HG03354 (cell line): ENCODE measurements at regions not wholly inside any gene's neighbourhood (a gene's known extent, or its start where the extent isn't known, plus 50 kb on each side); places are given as distances from the start of the nearest gene placed in this dataset.

ENCODE experiments used
- ATAC-seq: cut with Tn5 transposase; IDR thresholded peaks from one replicate; pipeline ENCODE4 v1.9.1; 2021; ENCODE audit warnings: mild to moderate bottlenecking; ENCODE audit not compliant: unreplicated experiment, poor library complexity, severe bottlenecking

DNA sequence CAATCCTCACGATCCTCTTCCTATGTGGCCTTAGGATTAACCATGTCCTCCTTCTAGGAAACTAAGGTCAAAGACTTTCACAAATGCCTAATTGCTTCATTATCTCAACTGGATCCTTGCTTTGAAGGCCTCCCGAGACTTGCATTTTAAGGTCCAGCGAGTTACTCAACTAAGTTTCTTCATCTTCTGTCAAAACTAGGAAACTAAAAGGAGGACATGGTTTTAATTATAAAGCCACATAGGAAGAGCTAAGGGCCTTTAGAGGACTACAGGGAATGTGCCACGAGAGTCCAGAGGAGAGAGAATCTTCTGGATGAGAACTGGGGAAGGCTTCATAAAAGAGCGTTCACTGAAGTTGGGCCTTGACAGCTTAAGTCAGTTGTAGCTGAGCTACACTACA lies 87.8 kb upstream of the LPP start:
- no peak for ATAC-seq

DNA sequence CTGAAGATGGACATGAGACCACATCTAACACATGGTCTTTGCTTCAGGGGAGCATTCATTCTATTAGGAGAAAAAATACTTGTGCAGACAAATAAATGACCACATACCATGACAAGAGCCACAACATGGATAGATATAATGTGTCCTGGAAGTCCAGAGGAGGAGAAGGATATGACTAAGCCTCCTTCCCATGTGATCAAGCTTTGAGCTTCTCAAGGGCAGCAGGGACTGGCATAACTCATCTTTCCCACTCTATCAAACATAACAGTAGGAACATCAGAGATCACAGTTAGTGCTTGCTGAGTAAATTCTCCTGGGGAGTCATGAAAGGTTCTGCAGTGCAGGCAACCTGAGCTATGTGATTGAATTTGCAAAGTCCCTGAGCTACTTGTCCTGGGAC lies 86.0 kb upstream of the LPP start:
- no peak for ATAC-seq

DNA sequence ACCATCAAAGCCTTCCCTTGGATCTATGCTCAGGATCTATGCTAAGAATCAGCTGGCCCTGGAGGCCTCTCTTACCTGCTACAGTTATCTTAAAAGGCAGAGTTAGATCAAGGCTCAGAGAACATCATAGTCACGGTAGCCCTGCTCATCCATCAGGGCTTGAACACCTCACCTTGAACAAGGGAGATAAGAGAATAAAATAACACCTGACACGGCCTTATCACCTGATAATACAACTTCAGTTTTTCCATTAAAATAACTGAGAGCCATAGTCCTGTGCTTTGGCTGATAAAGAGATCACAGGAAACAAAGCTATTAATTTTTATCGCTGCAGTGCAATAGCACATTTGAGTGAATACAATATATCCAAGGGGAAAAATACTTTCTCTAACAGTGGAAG lies 85.6 kb upstream of the LPP start:
- ATAC-seq: no peak

DNA sequence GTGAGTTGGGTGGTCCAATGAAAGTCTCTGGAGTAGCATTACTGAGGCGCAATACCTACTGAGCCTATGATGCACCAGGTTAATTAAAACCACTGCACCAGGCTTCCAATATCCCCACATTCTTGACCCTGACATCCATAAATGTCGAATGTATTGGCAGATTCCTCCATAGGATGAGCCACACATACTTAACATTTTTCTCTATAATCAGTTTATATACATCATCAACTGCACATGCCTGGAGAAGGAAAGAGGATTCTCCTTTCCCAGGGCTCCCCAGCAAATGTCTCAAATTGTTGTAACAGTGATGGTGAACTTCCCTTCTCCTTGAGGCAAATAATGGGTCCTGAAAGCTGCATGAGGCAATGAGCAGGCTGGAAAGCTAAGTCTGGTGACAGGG lies 82.3 kb upstream of the LPP start:
- no peak for ATAC-seq

DNA sequence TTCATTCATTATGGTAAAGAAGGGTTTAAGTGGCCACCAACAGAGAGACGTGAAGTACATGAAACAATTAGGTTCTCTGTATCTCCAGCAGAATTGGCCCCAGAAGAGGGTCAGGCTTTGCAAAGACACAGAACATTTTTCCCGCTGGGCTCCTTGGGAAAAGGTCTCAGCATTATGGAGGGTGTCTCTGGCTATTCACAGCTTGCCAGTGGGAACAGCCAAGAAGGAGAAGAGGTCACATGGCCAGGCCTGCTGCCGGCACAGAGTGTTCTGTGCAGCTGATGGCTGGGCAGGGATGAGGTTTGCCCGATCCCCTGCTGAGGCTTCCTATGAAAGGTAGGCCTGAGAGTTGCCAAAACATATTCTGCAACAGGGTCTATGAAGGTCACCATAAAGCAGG lies 77.8 kb upstream of the LPP start:
- ATAC-seq: no peak

DNA sequence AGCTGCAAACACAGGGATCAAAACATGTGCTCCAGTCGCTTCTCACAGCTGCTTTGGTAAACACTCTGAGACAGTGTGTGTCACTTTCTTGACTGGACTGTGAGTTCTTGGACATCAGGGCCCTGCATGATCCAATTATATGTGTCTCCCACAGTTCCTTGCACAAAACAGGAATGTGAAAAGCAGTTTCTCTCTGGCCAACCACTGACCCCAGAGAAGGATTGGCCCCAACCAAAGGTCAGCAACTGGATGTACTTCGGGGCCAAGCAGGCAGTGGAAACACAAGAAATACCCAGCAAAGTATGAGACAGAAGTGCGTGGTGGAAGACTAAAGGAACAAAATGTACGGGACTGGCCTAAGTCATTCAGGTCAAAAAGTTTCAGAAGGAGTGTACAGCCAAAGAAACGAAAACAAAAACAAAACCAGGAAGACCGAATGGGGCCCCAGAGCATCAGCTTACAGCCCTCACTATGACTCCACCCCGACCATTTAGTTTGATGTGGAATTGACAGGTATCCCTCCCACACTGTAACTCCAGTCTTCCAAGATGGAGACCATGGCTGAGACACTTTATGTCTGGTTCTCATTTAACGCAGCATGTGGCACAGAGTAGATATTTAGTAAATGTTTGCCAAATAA lies 76.7 kb upstream of the LPP start:
- no peak for ATAC-seq

DNA sequence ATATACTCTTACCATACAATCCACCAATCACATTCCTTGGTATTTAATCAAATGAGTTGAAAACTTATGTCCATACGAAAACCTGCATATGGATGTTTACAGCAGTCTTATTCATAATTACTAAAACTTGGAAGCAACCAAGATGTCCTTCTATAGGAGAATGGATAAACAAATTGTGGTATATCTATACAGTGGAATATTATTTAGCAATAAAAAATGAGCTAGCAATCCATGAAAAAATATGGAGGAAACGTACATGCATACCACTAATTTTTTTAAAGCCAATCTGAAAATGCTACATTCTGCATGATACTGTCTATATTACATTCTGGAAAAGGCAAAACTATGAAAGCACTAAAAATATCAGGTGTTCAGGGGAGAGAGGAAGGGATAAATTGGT lies 73.9 kb upstream of the LPP start:
- ATAC-seq: no peak

DNA sequence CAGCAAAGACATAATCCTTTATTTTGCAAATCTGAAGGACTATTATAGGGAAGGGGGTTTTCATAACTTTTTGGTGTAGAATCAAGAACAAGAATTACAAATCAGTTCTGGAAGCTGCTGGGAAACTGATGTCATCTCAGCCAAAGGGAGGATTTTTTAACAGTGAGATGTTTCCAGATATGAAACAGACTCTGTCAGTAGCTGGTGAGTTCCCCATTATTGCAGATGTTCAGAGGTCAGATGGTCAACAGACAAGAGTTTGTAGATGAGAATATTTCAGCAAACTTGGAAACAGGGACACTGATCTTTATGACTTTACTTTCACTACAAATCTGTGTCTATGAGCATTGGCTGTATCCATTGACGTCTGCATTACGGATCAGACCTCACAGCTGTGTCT lies 71.9 kb upstream of the LPP start:
- ATAC-seq: no peak

DNA sequence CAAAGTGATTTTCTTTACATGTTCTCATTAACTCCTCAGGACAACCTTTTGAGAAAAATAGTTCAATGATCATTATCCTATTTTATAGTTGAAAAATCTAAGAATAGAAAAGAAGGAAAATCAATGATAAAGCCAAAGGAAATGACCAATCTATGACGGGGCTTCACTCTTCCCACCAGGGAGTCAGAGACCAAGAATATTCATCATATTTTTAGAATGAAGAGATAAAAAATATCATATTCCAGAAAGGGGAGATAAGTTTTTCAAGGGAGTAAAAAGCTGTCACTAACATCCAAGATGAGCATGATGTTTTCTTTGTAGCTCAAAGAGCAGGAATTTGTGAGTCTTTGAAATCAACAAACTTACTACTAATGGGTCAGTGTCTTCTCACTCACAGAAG lies 71.5 kb upstream of the LPP start:
- no peak for ATAC-seq

DNA sequence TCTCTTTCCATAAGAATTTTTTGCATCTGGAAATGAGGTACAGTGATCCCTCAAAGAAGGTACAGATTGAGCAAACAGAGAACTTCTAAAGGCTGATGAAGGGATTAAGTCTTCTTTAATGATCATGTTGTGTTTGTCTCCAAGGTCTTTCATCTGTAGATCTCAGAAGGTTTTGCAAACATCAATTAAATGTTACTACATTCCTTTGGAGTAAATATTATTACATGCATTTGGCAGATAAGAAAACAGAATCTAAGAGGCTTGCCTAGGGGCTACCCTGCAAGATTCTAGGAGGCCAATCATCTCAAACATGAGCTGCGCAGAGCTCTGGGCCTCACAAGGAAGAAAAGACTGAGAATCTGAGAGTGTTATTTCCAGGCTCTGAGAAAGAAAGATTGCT lies 70.9 kb upstream of the LPP start:
- no peak for ATAC-seq

DNA sequence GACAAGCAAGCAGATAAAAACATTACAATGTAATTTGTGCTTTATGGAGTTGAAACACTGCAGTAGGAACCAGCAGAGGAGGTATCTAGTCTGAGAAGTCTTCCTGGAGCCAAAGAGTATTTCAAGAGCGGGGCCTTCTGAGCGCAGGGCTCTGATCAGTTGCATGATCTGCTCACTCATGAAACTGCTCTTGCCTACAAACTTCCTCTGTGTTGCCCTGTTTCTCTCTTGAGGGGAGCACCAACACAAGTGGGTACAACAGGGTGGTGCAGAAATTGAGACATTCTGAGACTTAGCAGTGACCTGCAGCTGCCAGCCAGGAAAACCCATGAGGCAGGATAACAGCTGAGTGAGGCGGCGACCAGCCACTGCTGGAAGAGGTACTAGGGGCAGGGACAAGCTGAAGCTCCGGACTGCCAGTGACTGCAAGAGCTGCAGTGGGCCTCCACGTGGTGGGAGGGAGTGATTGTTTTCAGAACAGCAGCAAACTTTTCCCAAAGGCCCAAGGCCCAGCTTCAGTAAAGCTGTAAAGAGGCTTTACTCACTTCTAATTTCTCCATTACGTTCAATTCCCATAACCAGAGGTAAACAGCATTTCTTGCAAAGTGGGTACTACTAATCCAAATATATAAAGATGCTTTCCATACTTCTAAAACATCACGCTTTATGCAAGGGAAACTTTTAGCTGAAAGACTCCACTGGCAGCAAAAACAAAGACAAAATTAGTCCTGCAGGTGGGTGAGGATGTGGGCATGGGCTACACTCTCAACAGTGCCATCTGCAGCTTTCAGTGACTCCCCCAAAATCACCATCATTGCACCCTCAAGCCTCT lies 69.0 kb upstream of the LPP start:
- no peak for ATAC-seq

DNA sequence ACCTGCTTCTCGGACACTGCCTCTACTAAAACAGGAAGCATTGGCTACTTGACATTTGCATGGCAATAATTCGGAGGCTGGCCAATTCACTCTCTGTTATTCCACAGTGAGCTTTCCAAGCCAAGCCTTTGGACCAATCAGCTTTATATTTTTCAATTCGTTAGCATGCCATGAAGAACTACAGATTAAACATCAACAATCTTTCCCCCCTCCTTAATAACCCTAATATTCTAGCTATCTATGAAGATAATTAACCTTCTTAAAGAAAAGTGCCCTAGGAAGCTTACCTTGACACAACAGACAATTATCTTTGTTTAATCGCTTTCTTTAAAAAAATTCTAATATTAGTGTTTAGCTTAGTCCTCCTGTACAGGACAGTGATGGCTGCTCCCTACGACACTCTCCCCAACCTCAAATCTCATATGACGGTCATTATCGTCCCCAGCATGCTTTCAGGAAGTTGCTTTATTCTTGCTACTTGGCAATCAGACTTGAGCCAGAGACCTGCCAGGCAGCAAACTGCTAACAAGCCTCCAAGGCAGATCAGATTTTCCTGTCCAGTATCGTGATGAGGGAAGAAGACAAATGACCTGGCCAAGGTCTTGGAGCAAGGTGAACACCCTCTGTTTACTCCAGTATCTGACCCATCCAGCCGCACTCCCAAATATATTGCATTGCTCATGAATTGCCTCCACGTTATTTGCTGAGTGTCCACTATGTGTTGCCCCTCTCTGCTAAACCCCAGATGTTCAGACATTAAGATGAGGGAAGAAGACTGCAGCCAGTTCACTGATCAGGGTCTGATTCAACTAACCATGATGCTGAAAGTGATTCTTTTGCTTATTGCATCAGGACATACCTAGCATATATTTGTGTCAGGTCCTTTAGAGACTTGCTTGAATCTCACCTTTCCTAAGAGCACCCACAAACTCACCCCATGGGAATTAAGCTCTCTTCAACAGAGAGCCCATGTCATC lies 68.1 kb upstream of the LPP start:
- no peak for ATAC-seq

DNA sequence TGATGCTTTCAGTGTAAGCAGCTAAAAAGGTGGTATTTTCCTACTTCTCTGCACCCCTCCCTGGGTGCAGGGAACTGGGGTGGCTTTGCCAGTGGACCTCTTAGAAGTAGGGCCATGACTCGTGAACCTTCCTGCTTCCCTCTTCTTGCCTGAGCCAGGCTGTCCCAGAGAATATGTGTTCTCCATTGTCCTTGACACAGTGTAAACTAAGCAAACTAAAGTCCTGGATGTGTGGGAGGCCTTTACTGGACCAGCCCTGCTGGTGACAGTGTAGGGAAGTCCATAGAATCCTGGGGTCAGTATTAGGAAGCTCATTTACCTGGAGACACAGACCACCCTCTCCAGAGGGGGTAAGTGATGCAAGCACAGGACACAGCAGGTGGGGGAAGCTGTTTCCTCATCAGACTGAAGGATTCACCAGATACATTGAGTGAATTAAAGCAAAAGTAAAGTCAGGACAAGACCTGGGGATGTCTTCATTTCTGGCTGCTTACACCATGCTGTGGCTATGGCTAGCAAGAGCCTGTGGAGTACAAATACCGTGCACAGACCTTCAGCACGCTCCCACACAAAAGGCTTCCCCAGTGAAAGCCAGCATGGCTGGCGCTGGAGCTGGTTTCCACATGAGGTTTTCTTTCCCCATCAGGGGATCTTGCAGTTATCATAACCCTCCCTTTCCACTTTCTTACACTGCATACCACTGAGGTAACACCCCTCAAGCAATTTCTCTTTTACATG lies 64.8 kb upstream of the LPP start:
- no peak for ATAC-seq

DNA sequence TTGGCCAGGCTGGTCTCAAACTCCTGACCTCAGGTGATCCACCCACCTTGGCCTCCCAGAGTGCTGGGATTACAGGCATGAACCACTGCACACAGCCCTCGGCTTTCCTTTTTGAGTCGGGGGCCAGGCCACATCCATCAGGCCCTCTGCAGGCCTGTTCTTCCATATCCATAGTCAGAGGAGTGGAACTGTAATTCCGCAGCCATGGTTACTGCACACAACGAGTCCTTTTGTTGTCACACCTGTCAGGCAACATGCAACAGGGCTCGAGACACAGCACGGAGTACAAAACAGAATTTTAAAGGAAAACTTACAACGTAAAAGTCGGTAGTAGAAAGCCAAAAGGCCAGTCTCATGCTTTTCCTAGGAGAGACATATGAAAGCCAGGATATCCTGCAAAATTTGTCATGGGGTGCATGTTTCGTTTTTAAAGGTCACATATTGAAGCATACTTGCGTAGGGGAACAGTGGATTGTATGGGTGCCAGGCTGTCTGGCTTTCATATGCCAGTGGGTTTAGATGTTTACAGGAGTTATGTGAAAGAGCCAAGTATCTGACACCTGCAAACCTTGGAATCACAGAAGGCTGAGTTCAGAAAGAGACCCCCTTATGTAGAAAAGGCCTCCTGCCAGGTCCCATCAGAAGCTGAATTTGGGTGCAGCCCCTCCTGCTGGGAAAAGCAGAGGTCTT lies 63.2 kb upstream of the LPP start:
- ATAC-seq: no peak

DNA sequence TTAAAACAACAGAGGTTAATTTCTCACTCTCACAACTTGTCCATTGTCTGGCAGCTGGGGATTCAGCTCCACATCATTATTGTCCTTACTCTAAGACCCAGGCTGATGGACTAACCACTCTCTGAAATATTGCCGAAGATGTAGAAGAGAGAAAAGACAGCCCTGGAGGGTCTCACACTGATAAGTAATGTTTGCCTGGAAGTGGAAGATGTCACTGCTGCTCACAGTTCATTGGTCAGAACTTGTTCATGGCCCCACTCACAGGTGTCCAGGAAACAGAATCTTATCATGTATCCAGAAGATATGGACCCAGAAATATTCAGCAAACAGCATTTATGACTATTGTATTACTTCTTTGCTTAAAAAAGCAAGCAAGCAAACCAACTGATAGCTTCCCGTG lies 62.2 kb upstream of the LPP start:
- no peak for ATAC-seq

DNA sequence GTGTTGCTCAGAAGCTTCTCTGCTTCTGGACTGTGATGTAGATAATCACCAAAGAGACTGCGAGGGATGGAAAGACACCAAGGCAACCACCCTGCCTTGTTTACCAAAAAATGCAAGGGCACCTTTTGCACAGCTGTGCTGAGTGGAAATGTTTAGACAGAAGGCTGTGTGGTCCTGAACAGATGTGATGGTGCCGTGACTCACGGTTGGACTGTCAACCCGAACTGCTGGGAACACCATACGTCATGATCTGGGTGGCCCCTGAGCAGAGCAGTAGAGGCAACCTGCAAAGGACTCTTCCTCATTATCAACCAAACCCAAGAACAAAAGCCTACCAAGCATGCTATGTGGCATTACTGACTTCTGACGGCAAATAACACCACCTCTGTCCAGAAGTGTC lies 61.3 kb upstream of the LPP start:
- no peak for ATAC-seq

DNA sequence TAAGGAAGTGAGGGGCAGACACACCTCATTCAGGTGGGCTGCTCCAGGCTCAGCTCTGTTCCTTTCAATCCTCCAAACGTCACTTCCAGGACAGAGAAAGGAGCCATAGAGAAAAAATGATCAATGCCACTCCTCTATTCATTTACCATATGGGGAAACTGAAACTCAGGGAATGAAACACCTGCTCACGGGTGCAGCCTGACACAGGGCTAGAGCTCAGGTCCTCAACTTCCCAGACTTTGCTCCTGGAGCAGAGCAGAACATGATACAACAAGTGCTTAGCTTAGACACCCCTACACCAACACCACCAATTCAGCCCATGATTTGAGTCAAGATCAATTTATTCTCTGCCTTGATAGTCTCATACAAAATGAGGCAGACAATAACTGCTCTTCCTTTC lies 58.5 kb upstream of the LPP start:
- ATAC-seq: no peak

DNA sequence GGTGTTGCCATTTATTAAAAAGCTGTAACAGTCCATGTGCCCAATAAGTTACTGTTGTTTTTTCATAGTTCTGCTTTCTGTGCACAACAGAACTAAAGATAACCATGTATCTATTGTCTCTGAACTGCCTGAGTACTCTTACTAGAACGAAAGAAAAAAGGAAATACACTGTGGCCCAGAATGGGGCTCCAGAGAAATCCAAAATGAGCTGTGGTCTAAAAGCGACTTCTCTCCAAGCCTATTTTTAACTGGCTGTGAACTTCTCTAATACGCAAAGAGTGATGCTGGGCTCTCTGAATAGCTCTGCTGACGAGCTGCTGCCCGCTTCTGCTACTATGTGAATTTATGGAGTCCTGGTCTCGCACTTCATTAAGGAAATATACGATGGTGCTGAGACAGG lies 56.2 kb upstream of the LPP start:
- no peak for ATAC-seq

DNA sequence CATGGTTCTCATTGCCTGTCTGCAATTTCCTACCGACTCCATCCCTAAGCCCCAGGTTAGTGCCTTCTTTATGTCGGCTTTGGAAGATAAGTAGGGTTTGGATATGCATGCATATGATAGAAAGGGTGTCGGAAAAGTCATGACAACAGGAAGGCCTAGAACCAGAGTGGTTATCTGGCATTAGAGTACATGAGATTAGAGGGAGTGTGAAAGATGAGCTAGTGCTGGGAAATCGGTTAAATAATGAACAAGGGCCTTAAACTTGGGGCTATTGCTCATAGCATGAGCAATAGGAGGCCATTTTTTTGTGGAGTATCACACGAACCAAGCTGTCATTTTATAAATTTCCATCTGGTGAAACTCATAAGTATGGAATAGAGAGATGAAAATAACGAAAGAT lies 54.0 kb upstream of the LPP start:
- ATAC-seq: no peak
